HG03159 (cell line): ENCODE measurements at regions not wholly inside any gene's neighbourhood (a gene's known extent, or its start where the extent isn't known, plus 50 kb on each side); places are given as distances from the start of the nearest gene placed in this dataset.

Source experiments
- ATAC-seq: cut with Tn5 transposase; IDR thresholded peaks from one replicate; pipeline ENCODE4 v1.9.1; 2021; ENCODE audit warnings: mild to moderate bottlenecking, moderate library complexity; ENCODE audit not compliant: unreplicated experiment

- ATAC-seq: no peak
Observed at GRCh38 chr9:16128003-16128402, 575.2 kb downstream of the CCDC171 start.

- ATAC-seq: no peak
Observed at GRCh38 chr9:16131264-16131663, 578.4 kb downstream of the CCDC171 start.

- no peak for ATAC-seq
Observed at GRCh38 chr9:16132513-16132912, 579.7 kb downstream of the CCDC171 start.

GRCh38 chr9:16133032-16133431 lies 580.2 kb downstream of the CCDC171 start:
- no peak for ATAC-seq

GRCh38 chr9:16133556-16134227 lies 580.8 kb downstream of the CCDC171 start:
- ATAC-seq: peak; percentile 83

GRCh38 chr9:16134351-16134750 lies 581.5 kb downstream of the CCDC171 start:
- ATAC-seq: no peak

- ATAC-seq: no peak
Observed at GRCh38 chr9:16135968-16136367, 583.1 kb downstream of the CCDC171 start.

GRCh38 chr9:16136451-16136850 lies 583.6 kb downstream of the CCDC171 start:
- ATAC-seq: no peak

- ATAC-seq: no peak
Observed at GRCh38 chr9:16136961-16137360, 584.1 kb downstream of the CCDC171 start.

- no peak for ATAC-seq
Observed at GRCh38 chr9:16138561-16139491, 586.0 kb downstream of the CCDC171 start.

- ATAC-seq: no peak
Observed at GRCh38 chr9:16139774-16140173, 586.9 kb downstream of the CCDC171 start.

- no peak for ATAC-seq
Observed at GRCh38 chr9:16143310-16143709, 590.5 kb downstream of the CCDC171 start.

GRCh38 chr9:16143947-16144890 lies 591.4 kb downstream of the CCDC171 start:
- ATAC-seq: no peak

- ATAC-seq: no peak
Observed at GRCh38 chr9:16145196-16145950, 592.5 kb downstream of the CCDC171 start.

GRCh38 chr9:16147726-16148125 lies 594.9 kb downstream of the CCDC171 start:
- no peak for ATAC-seq

GRCh38 chr9:16150501-16150900 lies 597.7 kb downstream of the CCDC171 start:
- no peak for ATAC-seq

GRCh38 chr9:16150938-16151650 lies 598.3 kb downstream of the CCDC171 start:
- no peak for ATAC-seq

GRCh38 chr9:16152276-16153101 lies 599.6 kb downstream of the CCDC171 start:
- no peak for ATAC-seq

- no peak for ATAC-seq
Observed at GRCh38 chr9:16153221-16153620, 600.4 kb downstream of the CCDC171 start.
